H1 (cell line): ENCODE measurements at regions not wholly inside any gene's neighbourhood (a gene's known extent, or its start where the extent isn't known, plus 50 kb on each side); places are given as distances from the start of the nearest gene placed in this dataset.

Experiments used
- CTCF ChIA-PET: fragments of 300-600 bp; sonication (Branson Sonifier 250); formaldehyde crosslinking; loops from one replicate; lab custom pipeline; 2021; ENCODE audit not compliant: partially characterized antibody; lab: Charles Lee
- POLR2A ChIA-PET: fragments of 300-600 bp; sonication (Branson Sonifier 250); formaldehyde crosslinking; loops from one replicate; lab custom pipeline; 2021; ENCODE audit warnings: inconsistent platforms; ENCODE audit not compliant: partially characterized antibody; lab: Charles Lee
- DNase-seq, 2 experiments: peaks; one replicate each; pipeline versions ENCODE4 v3.0.0 to v3.0.0-alpha.2; 2010 to 2022; ENCODE audit warnings: low spot score in 2 of 2, low read depth in 1 of 2, mixed read lengths in 1 of 2
- FAIRE-seq: peaks from 2 replicates; lab custom pipeline; 2011; peaks lifted over from hg19 to GRCh38; lab: Jason Lieb, UNC
- H2AFZ ChIP-seq: 2 replicates; pipeline ENCODE4 v1.8.1; 2012; ENCODE audit warnings: low read length, inconsistent platforms
- H2AK5ac ChIP-seq: 2 replicates; pipeline ENCODE4 v1.6.1; 2013; ENCODE audit warnings: low read depth, low read length
- H2BK120ac ChIP-seq: replicated peaks from 2 replicates; pipeline ENCODE3; 2013; ENCODE audit warnings: low read depth, low read length, inconsistent platforms
- H2BK12ac ChIP-seq: 2 replicates; pipeline ENCODE4 v1.6.1; 2013; ENCODE audit warnings: low read depth, low read length
- H2BK15ac ChIP-seq: 2 replicates; pipeline ENCODE4 v1.6.1; 2013; ENCODE audit warnings: low read length
- H2BK20ac ChIP-seq: 2 replicates; pipeline ENCODE4 v1.6.1; 2013; ENCODE audit warnings: low read length
- H2BK5ac ChIP-seq: 2 replicates; pipeline ENCODE4 v1.6.1; 2013; ENCODE audit warnings: low read depth, low read length
- H3K14ac ChIP-seq: 2 replicates; pipeline ENCODE4 v1.6.1; 2013; ENCODE audit warnings: inconsistent platforms; ENCODE audit not compliant: insufficient read length
- H3K18ac ChIP-seq: 2 replicates; pipeline ENCODE4 v1.6.1; 2013; ENCODE audit warnings: low read length; ENCODE audit errors: extremely low read depth
- H3K23ac ChIP-seq: 2 replicates; pipeline ENCODE4 v1.6.1; 2013; ENCODE audit warnings: inconsistent platforms; ENCODE audit not compliant: insufficient read length
- H3K23me2 ChIP-seq: 2 replicates; pipeline ENCODE4 v1.6.1; 2013; ENCODE audit warnings: low read depth, low read length
- H3K27ac ChIP-seq: 2 replicates; pipeline ENCODE4 v1.6.1; 2011; ENCODE audit warnings: low read depth, low read length, inconsistent platforms
- H3K27me3 ChIP-seq, 4 experiments: replicated peaks in 1 of 4; 1 replicate in 1 of 4; 2 replicates in 3 of 4; pipeline versions ENCODE4 v1.6.1 to v1.8.1; 2011 to 2013; ENCODE audit warnings: low read length in 3 of 4, mild to moderate bottlenecking in 3 of 4, inconsistent platforms in 2 of 4, mixed read lengths in 2 of 4, moderate library complexity in 1 of 4; ENCODE audit not compliant: control insufficient read depth in 3 of 4, insufficient read depth in 3 of 4; ENCODE audit errors: extremely low read depth in 1 of 4
- H3K36me3 ChIP-seq, 4 experiments: 2 replicates each; pipeline versions ENCODE4 v1.6.1 to v1.8.1; 2011 to 2013; ENCODE audit warnings: mild to moderate bottlenecking in 4 of 4, low read length in 3 of 4, moderate library complexity in 2 of 4, control low read depth in 1 of 4, inconsistent platforms in 1 of 4; ENCODE audit not compliant: insufficient read depth in 4 of 4, control insufficient read depth in 2 of 4
- H3K4ac ChIP-seq: replicated peaks from 2 replicates; pipeline ENCODE3; 2013; ENCODE audit warnings: low read length, low read depth, mixed read lengths, inconsistent platforms; ENCODE audit not compliant: insufficient read length
- H3K4me1 ChIP-seq, 4 experiments: replicated peaks in 1 of 4; 1 replicate in 1 of 4; 2 replicates in 3 of 4; pipeline versions ENCODE4 v1.6.1 to v1.8.1; 2011 to 2013; ENCODE audit warnings: low read length in 3 of 4, inconsistent platforms in 2 of 4, mixed read lengths in 1 of 4; ENCODE audit not compliant: insufficient read depth in 4 of 4, control insufficient read depth in 3 of 4
- H3K4me2 ChIP-seq, 2 experiments: 2 replicates each; pipeline versions ENCODE4 v1.6.1 to v1.8.1; 2011 to 2013; ENCODE audit warnings: low read depth in 2 of 2, low read length in 2 of 2, control low read depth in 1 of 2, inconsistent platforms in 1 of 2, mild to moderate bottlenecking in 1 of 2; ENCODE audit not compliant: insufficient read depth in 1 of 2
- H3K4me3 ChIP-seq, 4 experiments: fragments of 200-600, 300-600 bp in 1 of 4; sonication (generic), shearing (Covaris generic), sonication (Bioruptor Twin) in 1 of 4; 2 replicates each; pipeline versions ENCODE4 v1.5.1 to v1.8.1; 2011 to 2016; ENCODE audit warnings: low read length in 4 of 4, low read depth in 3 of 4, control low read depth in 2 of 4, inconsistent platforms in 2 of 4, mild to moderate bottlenecking in 2 of 4, mixed read lengths in 1 of 4, moderate library complexity in 1 of 4; ENCODE audit not compliant: insufficient read depth in 2 of 4; ENCODE audit errors: extremely low read depth in 1 of 4
- H3K56ac ChIP-seq: replicated peaks from 2 replicates; pipeline ENCODE3; 2013; ENCODE audit warnings: low read depth, mild to moderate bottlenecking, mixed read lengths, low read length, inconsistent platforms; ENCODE audit not compliant: insufficient read length
- H3K79me1 ChIP-seq: 2 replicates; pipeline ENCODE4 v1.6.1; 2013; ENCODE audit warnings: low read depth, low read length, control low read depth
- H3K79me2 ChIP-seq, 2 experiments: 2 replicates each; pipeline versions ENCODE4 v1.6.1 to v1.8.1; 2012 to 2013; ENCODE audit warnings: low read length in 2 of 2, mild to moderate bottlenecking in 2 of 2, inconsistent platforms in 1 of 2; ENCODE audit not compliant: insufficient read depth in 2 of 2, control insufficient read depth in 1 of 2
- H3K9ac ChIP-seq, 4 experiments: replicated peaks in 1 of 4; 1 replicate in 1 of 4; 2 replicates in 3 of 4; pipeline versions ENCODE4 v1.6.1 to v1.8.1; 2011 to 2013; ENCODE audit warnings: low read depth in 3 of 4, low read length in 3 of 4, control low read depth in 2 of 4, mild to moderate bottlenecking in 2 of 4, moderate library complexity in 2 of 4, inconsistent platforms in 1 of 4; ENCODE audit errors: extremely low read depth in 1 of 4
- H3K9me3 ChIP-seq, 2 experiments: 2 replicates each; pipeline versions ENCODE4 v1.6.1 to v1.8.1; 2012 to 2013; ENCODE audit warnings: mild to moderate bottlenecking in 2 of 2, moderate library complexity in 2 of 2, control low read depth in 1 of 2, inconsistent platforms in 1 of 2, low read depth in 1 of 2, low read length in 1 of 2, mixed read lengths in 1 of 2; ENCODE audit not compliant: insufficient read depth in 2 of 2
- H4K20me1 ChIP-seq, 2 experiments: replicated peaks in 1 of 2; 2 replicates each; pipeline versions ENCODE3 to v1.8.1; 2011 to 2013; ENCODE audit warnings: inconsistent platforms in 2 of 2, low read length in 2 of 2, mild to moderate bottlenecking in 1 of 2; ENCODE audit not compliant: insufficient read depth in 2 of 2, control insufficient read depth in 1 of 2
- H4K5ac ChIP-seq: 2 replicates; pipeline ENCODE4 v1.6.1; 2013; ENCODE audit warnings: low read length, low read depth, mixed read lengths, inconsistent platforms; ENCODE audit not compliant: insufficient read length
- H4K8ac ChIP-seq: 2 replicates; pipeline ENCODE4 v1.8.0; 2013; ENCODE audit warnings: mild to moderate bottlenecking, moderate library complexity, low read length, inconsistent platforms; ENCODE audit not compliant: insufficient read depth; ENCODE audit errors: extremely low read depth
- H4K91ac ChIP-seq: replicated peaks from 2 replicates; pipeline ENCODE3; 2013; ENCODE audit warnings: low read length, mixed read lengths, inconsistent platforms; ENCODE audit not compliant: insufficient read length
- EGR1 ChIP-seq: IDR thresholded peaks from 2 replicates; pipeline ENCODE4 v1.6.1; 2011; ENCODE audit warnings: low read depth, low read length, borderline replicate concordance
- WGBS, 2 experiments: shearing (Covaris generic) in 1 of 2; methylation state at CpG; one replicate each; pipeline versions ENCODE4 v1.1.6 to v1.1.7; 2013 to 2015; ENCODE audit warnings: low lambda C conversion rate in 2 of 2, mixed read lengths in 2 of 2, inconsistent platforms in 1 of 2, low coverage in 1 of 2, missing lambda C conversion rate in 1 of 2; ENCODE audit not compliant: insufficient replicate concordance in 2 of 2, insufficient coverage in 1 of 2, insufficient read length in 1 of 2; ENCODE audit errors: extremely low coverage in 1 of 2, missing lambda C conversion rate in 1 of 2; 5-methylcytosine and 5-hydroxymethylcytosine counted together

- Histone ChIP-seq H3K23ac (no peak overlapping the region), H3K79me1 (no peaks in the 10 kb centered on the region), H2BK20ac (no peak overlapping the region), H4K91ac (no peak overlapping the region), H3K23me2 (no peaks in the 10 kb centered on the region), H2BK120ac (no peak overlapping the region), H2AFZ (no peak overlapping the region), H4K20me1 (no peaks in the 10 kb centered on the region), H3K9me3 (no peaks in the 10 kb centered on the region), H3K4me2 (no peak overlapping the region), H2BK15ac (no peak overlapping the region), H2BK12ac (no peak overlapping the region), H4K8ac (no peak overlapping the region; the same call in 1 of the 2 replicates), H3K4me1 (no peaks in the 10 kb centered on the region), H3K14ac (no peak overlapping the region), H3K56ac (no peak overlapping the region), H3K9ac (no peak overlapping the region), H2BK5ac (no peak overlapping the region), H3K79me2 (no peaks in the 10 kb centered on the region), H3K18ac (no peak overlapping the region), H3K36me3 (no peaks in the 10 kb centered on the region), H3K27ac (no peak overlapping the region), H4K5ac (no peak overlapping the region), H2AK5ac (no peak overlapping the region), H3K4me3 (no peak overlapping the region), H3K27me3 (no peaks in the 10 kb centered on the region), H3K4ac (no peak overlapping the region)
- ChIA-PET CTCF (no interaction called here), POLR2A (no interaction called here)
- no peak for DNase-seq
- 95% methylated on average over 13 of the region's 13 CpGs; no CpG with 5 or more reads in 1 of the 2 experiments for WGBS, 2 experiments
- no peak for FAIRE-seq
- TF ChIP-seq EGR1 = no peak
These were observed 540.9 kb upstream of the RAB6C start for GRCh38 chr2:129438501-129439057.
